HG03565 (cell line): ENCODE measurements at regions not wholly inside any gene's neighbourhood (a gene's known extent, or its start where the extent isn't known, plus 50 kb on each side); places are given as distances from the start of the nearest gene placed in this dataset.

Source experiments
- ATAC-seq: cut with Tn5 transposase; IDR thresholded peaks from one replicate; pipeline ENCODE4 v1.9.1; 2021; ENCODE audit warnings: mild to moderate bottlenecking, moderate library complexity; ENCODE audit not compliant: unreplicated experiment

DNA sequence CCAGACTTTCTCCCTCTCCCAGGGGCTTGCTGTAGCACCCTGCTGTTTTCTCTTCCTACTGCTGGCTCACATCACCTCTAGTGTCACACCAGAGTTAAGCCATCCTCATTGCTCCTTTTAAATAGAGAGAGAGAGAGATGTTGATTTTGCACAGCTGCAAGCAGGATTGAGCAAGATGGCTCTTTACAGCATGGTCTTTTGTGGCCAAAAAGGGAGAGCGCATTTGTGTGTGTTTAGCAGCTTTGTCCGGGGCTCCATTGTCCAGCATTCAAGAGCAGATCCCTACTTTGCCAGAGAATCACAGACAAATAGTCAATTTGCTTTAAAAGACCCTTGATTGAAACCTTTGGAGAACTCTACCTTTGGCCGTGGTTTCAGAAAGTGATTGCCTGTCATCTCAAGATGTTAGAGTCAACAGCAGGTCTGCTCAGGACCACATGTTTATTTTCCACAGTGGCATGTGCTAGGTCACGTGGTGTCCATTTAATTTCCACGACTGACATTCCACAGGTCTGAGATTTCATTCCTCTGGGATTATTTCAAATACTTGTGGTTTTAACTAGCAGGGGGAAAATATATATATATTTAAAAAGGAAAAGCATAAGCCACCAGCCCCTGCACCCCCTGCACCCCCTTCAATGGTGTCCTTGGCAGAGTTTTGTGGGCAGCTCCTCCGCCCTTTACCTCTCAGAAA, 359.9 kb upstream of the SLC14A2 start:
- no peak for ATAC-seq

DNA sequence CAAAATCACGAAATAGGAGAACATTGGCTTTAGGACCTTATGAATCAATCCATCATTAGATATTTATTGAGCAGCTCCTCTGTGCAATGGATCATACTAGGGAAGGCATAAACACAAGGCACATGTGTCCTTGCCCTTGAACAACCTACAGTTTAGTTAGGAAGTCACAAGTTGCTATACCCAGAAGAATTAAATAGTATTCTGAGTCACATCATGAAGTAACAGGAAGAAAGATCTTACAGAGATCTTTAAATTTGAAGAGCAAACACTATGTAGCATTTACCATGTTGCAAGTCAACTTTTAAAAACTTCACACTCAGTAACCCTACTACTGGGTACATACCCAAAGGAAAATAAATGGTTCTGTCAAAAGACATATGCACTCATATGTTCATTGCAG, 355.2 kb upstream of the SLC14A2 start:
- no peak for ATAC-seq

DNA sequence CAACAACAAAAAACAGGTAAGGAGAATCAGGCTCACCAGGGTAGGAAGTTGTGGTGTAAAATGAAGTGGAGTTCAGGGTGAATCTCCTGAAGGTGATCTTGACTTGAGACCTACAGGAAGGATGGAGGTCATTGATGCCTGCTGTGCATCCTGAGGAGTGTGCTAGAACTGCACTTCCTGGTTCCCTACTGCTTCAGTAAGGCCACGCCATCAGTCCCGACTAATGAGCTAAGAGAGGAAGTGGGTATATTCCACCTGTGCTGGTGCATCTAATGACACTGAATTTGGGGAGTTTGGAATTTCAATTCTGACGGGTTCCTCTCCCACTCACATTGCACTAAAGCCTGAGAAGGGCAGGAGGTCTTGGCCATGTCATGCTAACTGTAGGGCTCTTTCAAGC, 349.3 kb upstream of the SLC14A2 start:
- ATAC-seq: no peak

DNA sequence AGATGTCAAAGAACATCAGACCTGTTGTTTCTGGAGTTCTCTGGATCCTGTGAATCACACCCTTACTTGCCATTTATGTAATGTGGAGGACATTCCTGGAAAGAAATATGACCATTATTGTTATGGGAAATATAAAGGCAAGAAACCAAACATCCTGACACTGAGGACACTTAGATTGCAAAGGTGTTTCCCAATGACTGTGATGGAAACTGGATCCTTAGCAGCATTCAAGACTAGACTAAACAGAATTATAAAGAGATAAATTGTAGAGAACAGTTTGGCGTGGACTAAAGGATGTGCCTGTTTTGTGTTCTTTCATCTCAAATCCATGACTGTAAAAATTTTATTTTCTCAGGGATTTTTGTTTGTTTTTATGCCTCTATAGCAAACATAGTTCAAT, 347.7 kb upstream of the SLC14A2 start:
- ATAC-seq: no peak

DNA sequence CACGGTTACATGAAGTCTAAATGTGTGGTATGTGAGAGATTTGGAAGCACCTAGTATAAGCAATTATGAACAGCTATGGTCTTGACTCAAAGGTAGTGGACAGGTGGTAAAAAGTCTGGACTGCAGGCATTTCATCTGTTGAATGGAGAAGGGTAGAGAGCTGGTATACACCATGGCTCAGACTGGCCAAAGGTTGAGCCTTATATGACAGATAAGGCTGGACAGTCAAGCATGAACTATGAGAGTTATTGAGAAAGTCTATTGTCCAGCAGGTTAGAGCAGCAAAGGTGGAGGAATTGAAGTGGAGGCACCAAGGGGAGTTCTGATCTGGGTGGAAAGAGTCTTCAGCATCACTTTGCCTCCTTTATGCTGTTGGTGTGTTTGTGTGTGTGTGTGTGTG, 346.7 kb upstream of the SLC14A2 start:
- no peak for ATAC-seq

DNA sequence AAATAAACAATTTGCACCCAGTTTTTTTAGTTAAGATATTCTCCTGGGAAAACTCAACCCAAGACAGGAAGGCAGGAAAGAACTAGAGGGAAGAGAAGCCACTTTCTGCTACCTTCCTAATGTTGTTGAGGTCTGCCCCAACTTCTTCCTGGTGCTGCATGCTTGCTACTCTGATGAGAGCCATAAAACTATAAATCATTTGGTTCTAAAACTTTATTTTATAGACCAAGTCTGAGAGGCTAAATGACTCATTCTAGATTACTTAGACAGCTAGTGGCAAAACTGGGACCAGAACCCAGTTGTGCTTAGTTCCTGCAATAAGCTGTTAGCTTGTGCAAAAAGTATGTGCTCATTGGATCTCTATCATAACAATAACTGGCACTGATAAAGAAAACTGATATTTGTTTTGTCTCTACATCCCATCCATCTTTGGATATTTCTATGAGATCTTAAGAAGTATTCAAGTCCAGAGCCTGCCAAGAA, 344.9 kb upstream of the SLC14A2 start:
- no peak for ATAC-seq

DNA sequence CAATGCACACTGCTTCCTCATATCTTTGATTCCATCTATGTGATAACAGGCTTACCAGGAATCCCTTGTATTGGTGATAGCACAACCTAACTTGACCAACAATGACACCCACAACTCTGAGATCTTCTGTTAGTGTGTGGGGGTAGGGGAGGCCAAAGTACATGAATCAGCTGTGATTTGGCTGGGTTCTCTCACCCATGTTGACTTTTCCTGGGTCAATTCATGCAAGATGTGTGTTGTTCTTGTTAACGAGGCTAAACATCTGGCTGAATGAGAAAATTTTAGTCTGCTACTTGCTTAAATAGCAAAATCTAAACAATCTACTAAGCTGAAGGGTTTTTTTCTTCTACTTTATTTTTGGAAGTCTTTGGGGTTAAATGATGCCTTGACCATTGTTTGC, 341.2 kb upstream of the SLC14A2 start:
- ATAC-seq: no peak

DNA sequence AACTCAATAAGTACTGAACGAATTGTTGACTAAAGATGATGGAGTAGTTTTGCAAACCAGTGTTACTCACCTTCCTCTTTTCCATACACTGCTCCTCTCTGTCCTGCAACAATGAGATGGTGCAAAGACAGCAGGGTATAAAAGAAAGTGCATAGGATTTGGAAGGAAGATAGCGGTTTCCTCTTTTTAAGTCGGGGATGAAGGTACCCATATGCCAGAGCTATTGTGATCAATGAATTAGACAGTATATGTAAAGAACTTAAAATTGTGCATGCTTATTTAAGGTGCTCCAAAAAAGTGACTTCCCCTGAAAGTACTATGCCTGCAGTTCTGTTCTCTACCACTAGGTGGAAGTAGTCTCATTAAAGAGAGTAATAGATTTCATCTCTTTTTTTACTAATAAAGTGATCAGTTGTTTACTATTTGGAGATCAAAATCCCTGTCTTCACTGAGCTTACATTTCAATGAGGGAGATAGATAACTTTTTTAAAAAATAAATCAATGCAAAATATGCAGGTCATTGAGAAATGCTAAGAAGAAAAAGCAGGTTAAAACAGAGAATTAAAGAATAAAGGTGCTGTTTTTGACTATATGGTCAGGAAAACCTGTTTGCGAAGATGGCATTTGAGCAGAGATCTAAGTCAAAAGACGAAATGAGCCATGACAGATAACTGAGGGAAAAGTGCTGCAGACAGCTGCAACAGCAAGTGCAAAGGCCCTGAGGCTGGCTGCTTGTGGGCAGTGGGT, 339.7 kb upstream of the SLC14A2 start:
- no peak for ATAC-seq

DNA sequence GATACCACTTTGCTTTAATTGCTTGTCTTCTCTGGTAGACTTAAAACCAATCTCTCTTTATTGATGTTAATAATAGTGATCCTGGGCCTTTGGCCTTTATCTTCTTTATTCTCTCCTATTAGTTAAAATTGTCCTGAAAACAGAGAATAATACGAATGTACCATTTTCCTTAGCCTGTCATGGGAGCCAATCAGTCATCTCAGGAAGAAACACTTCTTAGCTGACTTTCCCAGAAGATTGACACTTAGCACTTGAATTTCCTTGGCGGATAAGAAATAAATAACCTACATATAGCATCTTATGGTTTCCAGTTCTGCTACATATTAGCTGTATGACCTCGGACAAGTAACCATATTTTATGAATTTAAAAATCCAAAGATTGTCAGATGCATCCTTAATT, 338.4 kb upstream of the SLC14A2 start:
- ATAC-seq: no peak

DNA sequence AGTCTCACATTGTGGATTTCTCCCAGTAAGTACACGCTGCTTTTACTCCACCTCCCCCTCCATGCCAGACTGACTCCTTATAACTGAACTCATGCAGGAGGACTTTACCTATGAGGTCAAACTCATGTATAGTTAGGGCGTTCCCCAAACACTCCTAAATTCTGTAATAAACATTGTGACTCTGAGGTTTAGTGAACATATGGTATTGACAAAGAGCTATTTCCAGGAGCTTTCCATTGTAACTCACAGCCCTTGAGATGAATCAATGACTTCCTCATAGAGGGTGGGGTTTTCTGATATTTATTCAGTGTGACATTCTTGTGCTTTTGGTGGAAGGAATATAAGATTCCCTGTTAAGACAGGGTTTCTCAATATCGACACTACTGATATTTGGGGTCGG, 337.4 kb upstream of the SLC14A2 start:
- no peak for ATAC-seq

DNA sequence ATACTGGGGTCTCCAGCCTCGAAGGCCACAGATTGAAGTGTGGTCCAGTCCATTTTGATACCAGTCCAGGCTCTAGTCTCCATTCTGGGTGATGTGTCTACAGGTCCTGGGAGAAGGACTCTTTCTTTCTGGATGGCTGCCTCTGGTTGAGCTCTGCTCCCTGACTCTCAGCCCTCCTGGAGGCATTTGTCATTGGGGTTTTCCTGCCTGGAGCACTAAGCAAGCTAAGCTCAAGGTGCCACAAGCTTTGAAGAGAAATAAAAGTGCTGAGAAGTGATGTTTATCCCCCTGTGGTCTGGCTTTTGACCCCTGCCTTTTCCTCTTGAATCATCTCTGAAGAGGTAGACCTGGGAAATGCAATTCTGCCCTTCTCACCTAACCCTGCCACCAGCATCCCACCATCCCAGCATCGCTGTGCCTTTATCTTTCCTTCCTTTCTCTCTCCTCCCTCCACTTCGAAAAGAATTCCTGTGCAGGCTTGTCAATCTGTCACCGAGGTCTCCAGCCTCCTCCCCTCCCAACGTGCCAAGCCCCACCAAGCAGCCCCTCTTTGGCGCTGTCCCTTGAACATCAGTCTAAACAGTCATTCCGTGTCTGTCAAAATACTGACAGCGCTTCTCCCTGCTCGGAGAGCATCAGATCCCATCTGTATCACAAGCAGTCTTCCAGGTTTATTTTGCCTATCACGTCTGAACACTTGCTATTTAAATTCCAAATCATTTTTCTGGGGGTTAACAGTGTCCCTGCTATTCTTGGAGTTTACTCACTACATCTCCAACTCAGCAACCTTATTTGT, 334.6 kb upstream of the SLC14A2 start:
- ATAC-seq: no peak

DNA sequence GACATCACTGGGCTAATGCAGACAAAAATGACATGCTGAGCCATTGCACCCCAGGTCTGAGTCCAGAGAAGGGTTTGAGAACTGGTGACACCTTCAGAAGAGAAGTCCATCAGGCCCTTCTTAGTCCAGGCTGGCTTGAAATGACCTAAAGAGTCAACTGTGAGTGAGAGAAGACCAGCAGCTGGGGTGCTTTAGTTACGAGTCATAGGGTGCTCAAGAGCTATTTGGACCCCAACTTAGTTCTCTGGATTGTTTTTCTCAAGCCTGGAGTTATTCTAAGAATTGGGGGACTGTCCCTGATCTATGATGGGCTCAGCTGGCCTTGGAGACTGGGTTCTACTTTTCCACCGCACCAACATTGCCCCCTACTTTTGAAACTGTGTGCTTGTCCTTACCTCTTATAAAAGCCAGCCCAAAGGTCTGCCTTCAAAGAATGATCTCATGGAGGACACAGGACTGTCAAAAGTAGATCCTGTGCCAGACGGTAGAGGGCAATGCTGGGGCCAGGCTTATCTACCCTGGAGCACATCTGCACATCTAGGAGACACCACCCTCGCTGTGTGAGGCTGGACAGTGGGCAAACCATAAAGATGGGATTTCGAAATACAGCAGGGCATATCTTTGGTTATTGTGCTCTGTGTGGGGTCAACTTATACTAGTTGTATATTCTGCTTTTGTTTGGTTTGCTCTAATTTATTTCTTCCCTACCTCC, 333.0 kb upstream of the SLC14A2 start:
- no peak for ATAC-seq

DNA sequence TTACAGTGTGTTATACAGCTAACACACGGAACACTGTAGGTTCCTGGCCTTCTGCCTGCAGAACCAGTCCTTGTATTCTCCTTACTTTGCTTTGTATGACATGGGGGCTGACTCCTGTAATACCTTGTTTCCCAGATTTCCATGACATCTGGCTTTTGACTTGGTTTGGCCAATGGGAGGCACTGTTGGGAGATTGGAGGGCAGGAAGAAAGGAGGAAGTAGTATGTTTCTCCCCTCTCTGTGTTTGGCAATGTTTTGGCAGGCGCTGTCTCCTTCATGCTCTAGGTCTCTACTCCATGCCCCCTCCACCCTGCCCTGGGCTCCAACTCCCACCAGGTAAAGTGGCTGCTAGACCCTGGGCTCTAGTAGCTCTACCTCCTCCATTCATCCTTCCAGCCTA, 331.1 kb upstream of the SLC14A2 start:
- no peak for ATAC-seq

DNA sequence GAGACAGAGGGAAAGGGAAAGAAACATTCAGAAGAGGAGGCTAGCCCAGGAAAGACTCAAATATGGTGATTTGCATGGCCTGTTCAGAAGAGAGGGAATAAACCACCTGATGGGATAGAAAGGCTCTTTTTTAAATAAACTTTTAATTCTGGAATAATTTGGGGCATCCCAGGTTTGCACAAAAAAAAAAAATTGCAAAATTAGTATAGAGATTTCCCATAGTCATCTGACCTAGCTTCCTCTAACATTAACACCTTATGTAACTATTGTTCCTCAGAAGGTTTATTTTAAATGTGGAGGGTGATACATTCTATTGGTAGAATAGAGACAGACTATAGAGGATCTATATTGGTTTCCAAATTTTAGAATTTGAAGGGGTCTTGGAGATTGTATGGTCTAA, 330.4 kb upstream of the SLC14A2 start:
- ATAC-seq: no peak

DNA sequence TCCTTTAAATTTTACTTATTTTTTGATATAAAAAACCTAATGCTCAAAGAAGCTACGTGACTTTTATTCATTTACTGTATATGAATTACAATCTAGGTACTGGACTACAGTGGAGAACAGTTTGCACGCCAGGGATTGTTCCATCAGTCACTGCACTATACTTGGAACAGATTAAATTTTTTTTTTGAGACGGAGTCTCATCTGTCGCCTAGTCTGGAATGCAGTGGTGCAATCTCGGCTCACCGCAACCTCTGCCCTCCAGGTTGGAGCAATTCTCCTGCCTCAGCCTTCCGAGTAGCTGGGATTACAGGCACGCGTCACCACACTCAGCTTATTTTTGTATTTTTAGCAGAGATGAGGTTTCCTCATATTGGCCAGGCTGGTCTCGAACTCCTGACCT, 330.0 kb upstream of the SLC14A2 start:
- ATAC-seq: no peak

DNA sequence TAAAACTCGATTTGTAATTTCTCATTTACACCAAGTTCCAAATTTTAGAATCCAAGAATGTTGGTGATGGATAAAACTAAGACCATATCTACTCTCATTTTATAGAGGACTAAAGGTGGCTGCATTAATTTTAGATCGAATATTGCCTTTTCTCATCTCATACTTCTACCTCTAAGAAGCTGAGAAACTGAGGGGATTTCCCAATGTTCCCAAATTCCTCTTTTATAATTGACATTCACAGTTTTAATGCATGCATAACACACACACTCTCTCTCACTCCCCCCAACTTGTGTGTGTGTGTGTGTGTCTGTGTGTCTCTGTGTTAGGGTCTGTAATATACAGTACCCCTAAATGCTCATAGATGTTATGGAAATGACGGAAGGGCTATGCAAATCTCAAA, 328.8 kb upstream of the SLC14A2 start:
- no peak for ATAC-seq

DNA sequence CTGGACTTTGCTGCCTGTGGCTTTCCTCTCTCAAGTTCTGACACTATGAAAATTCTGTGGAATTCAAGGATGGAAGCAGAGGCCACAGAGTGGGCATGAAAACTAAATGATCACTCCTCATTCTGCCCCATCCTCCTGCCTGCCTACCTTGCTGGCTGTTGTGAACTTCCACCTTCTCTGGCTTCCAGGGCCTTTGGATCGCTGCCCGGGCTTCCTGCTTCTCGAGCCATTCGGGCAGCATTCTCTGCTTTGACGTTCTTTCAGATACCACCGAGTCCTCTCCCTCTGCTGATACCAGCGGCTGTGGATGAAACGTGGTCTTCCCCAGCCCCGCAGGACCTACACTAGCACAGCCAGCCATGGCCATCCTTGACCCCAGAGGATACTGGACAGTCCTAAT, 327.7 kb upstream of the SLC14A2 start:
- no peak for ATAC-seq

DNA sequence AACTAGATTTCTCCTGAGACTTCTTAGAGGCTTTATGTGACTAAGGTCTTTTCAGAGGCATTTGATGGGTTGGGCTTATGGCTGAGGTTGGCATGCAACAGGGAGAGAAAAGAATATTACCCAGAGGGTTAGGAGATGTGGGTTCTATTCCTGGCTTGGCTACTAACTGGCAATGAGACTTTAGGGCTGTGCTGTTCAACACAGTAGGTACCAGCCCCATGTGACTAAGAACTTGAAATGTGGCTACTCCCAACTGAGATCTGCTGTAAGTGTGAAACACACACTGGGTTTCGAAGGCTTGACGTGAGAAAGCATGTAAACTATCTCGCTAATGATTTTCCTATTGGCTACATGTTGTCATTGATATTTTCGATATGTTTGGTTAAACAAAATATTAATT, 324.9 kb upstream of the SLC14A2 start:
- no peak for ATAC-seq

DNA sequence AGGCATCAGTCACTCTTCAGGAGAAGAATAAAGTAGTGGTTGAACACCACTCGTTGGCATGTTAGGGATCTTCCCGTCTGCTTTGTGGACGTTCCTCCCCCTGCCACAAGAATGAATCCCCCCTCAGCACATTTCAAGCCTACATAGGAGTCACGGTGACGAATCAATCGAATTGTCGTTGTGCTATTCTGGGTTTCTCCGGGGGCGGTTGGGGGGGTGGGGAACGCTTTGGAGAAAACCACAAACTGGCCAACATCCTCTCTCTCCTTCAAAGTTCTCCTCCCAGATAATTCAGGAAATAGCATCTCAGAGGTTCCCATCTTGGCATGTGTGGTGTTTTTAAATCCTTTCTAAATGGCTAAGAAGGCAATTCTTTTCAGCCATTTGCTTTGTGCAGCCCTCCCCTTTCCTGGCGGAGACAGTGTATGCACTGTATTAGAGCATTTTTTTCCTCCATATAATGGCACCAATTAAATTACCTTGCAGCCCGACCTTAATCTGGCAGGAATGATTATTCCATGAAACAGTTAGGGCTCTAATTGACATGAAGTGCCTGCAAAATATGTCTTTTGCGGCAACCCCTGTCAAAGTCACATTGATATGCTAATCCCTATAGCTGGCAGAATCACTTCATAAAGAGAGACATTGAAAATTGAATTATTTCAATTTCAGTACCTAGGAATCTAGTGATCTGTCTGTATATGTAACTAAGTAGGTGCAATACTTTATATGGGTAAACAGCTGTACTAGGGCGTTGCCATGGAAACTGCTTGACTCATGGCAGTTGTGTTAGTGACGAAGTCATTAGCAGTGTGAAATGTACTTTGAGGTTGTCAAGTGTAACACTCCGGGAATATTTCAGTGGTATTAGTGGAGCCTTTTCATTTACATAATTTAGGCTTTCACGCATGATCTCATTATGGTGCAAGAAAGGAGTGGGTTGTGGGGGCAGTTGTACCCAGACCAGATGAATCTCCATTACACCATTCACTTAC, 323.4 kb upstream of the SLC14A2 start:
- ATAC-seq: no peak

DNA sequence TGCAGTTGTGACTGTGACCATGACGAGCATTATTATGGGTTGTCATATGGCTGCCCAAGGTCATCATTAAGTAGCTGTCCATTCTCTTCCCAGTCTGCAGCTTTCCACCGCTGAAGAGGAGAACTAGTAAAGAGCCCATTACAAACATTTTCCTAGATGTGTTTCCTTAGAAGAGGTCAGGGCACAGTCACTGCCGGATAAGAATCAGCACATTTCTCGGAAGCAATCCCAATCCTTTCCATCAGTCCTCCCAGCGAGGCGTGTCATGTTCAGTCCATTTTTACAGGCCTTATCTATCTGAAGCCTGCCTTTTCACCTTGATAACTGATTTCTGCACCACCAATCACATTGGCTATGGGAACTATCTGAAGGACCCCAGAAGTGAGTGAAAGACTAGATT, 319.9 kb upstream of the SLC14A2 start:
- ATAC-seq: no peak
